Heart right ventricle (tissue), 16 donors: ENCODE measurements at regions not wholly inside any gene's neighbourhood (a gene's known extent, or its start where the extent isn't known, plus 50 kb on each side); places are given as distances from the start of the nearest gene placed in this dataset.
A peak's percentile ranks its signal among the peaks of the same experiment; 100 is the strongest.

Experiments used
- ATAC-seq, 8 donors: fragments of 200-7000 bp; cut with Tn5 transposase; one replicate each; pipeline ENCODE4 v1.9.1; 2020; ENCODE audit warnings: mild to moderate bottlenecking in 8 of 8, moderate library complexity in 8 of 8, moderate number of reproducible peaks in 1 of 8
- DNase-seq, 2 donors: peaks; one replicate each; pipeline ENCODE4 v3.0.0-alpha.2; 2020
- H3K27ac ChIP-seq, 10 donors: fragments of 200-600 bp; sonication (generic) in 2 of 10; one replicate each; pipeline versions ENCODE4 v1.5.0 to v1.8.0; 2020 to 2022; ENCODE audit warnings: mild to moderate bottlenecking in 3 of 10
- H3K27me3 ChIP-seq, 7 donors: fragments of 200-600 bp; one replicate each; pipeline ENCODE4 v1.8.0; 2021 to 2022; ENCODE audit warnings: mild to moderate bottlenecking in 2 of 7
- H3K36me3 ChIP-seq, 9 donors: fragments of 200-600 bp; sonication (generic) in 1 of 9; one replicate each; pipeline versions ENCODE4 v1.5.0 to v1.8.0; 2020 to 2022; ENCODE audit warnings: mild to moderate bottlenecking in 2 of 9
- H3K4me1 ChIP-seq, 9 donors: fragments of 200-600 bp; sonication (generic) in 1 of 9; one replicate each; pipeline versions ENCODE4 v1.5.0 to v1.8.0; 2020 to 2022; ENCODE audit warnings: mild to moderate bottlenecking in 4 of 9
- H3K4me3 ChIP-seq, 10 donors: fragments of 200-600 bp; sonication (generic) in 2 of 10; one replicate each; pipeline versions ENCODE4 v1.5.0 to v1.8.0; 2020 to 2022; ENCODE audit warnings: mild to moderate bottlenecking in 7 of 10, moderate library complexity in 2 of 10
- H3K9me3 ChIP-seq, 11 donors: fragments of 200-600 bp in 10 of 11; sonication (generic) in 2 of 11; one replicate each; pipeline versions ENCODE4 v1.5.0 to v1.8.0; 2013 to 2022; ENCODE audit warnings: mild to moderate bottlenecking in 2 of 11, control low read depth in 1 of 11, moderate library complexity in 1 of 11
- CTCF ChIP-seq, 9 donors: fragments of 200-600 bp; sonication (generic) in 2 of 9; IDR thresholded peaks; one replicate each; pipeline versions ENCODE4 v1.5.0 to v1.8.0; 2021 to 2022; ENCODE audit warnings: antibody characterized with exemption in 9 of 9, mild to moderate bottlenecking in 5 of 9, moderate library complexity in 1 of 9
- WGBS, 2 donors: extraction: QIAGEN DNeasy Blood & Tissue Kit; methylation state at CpG; one replicate each; pipeline ENCODE4 v1.1.7; 2013; ENCODE audit warnings: inconsistent platforms in 1 of 2; 5-methylcytosine and 5-hydroxymethylcytosine counted together
- intact Hi-C, 10 donors: fragments of 100-400 bp; cut with DNase I; formaldehyde crosslinking; loops; one replicate each; pipeline versions ENCODE4 v1.11.1 to v1.14.2; 2022
- donor health status: Arrhythmogenic right ventricular cardiomyopathy.
- donor health status: ischemic (EF 13 %, LVEDD 7.1; RV severe dilation, severe dysfunction).
- donor health status: healthy with polysubstance abuse.
- donor health status: DM: no; HTN: yes; CAD: no.
- donor health status: DM: no; HTN: no; CAD: no.
- donor health status: ischemic (EF 25% LVEDD 6.9; RV normal size, moderate dysfunction).
- donor health status: ischemic (EF 25% LVEDD 5.7; RV mildly dilated, moderate dysfunction).
- donor health status: healthy.
- donor health status: DM: yes; HTN: yes; CAD: no.
- donor health status: Ischemic cardiomyopathy.
- donor health status: ischemic (EF 35%, LVEDD 5.7; RV mildly dilated, moderate dysfunction).
- donor health status: nonischemic (EF 11% LVEDD 7.7; RV severe dilation, severe dysfunction).
- donor health status: DM: yes; HTN: yes; CAD: no.
- donor health status: PGD.
- donor health status: ischemic (EF 29% LVEDD 5.4; RV normal size, mild dysfunction).
- donor health status: nonischemic (EF 23%, LVEDD 6.1; RV moderate dilation, normal function).

DNA sequence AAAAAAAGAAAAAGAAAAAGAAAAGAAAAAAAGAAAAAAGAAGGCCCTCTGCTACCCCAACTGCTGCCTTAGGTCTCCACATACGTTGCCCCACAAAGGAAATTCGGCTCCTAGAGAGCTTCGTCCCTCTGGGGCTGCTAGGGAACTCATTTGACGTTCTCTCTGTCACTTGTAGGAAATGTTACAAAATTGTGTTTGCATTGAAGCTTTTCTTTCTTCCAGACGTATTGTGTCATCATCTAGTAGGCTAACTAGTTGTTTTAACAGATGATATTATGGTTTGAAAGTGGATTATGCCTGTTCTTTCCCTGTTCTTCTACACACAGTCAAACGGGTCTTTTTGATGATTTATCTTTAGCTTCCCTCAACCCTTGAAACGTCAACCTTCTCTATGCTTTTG is 125.3 kb downstream of the BDH1 start:
- peak in 3 of 8 donors; percentile 5 to 12 (median 7) for ATAC-seq
- no peak overlapping the region for H3K4me3 ChIP-seq

DNA sequence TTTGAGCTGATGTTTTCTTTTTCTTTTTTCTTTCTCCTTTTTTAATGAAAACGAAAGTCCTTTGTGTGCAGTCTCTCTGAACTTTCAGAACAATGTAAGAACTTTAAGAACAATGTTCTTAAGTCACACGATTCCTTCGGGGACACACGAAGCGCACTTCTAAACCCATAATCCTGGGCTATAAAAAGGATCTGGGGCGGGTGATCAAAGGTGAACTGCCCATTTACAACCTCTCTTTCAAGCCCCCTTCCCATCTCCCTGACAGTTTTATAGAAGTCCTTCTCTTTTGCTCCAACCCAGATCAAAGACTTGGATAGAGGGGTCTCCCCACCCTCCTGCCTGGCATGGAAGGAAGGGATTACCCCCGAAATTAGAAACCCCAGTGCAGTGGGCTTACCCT is 126.8 kb downstream of the BDH1 start:
- ATAC-seq (no peak), DNase-seq (no peak)
- no peak for TF ChIP-seq CTCF (IDR thresholded peaks at IDR 0.05)
- H3K4me1 ChIP-seq: peaks cover 4 to 52% (median 32%) of the 10 kb centered on the region in 9 donors
- intact Hi-C loops: no loop called here
- no peaks in the 10 kb centered on the region for H3K36me3 ChIP-seq
- no peak overlapping the region for H3K4me3 ChIP-seq
- H3K27ac ChIP-seq: peak overlapping the region in 5 of 10 donors; percentile 8 to 64 (median 49)
- H3K27me3 ChIP-seq: no peaks in the 10 kb centered on the region
- 79 to 92% methylated on average over 7 of the region's 7 CpGs for WGBS, 2 donors
- H3K9me3 ChIP-seq: peaks cover 0 to 12% (median 0%) of the 10 kb centered on the region in 11 donors

More for the DNA sequence above, 125.3 kb downstream of the BDH1 start:
- 53 to 63% methylated on average over 7 of the region's 7 CpGs for WGBS, 2 donors
- Histone ChIP-seq H3K27me3 (no peaks in the 10 kb centered on the region), H3K4me1 (peaks cover 4 to 52% (median 32%) of the 10 kb centered on the region in 9 donors), H3K27ac (peak overlapping the region in 9 of 10 donors; percentile 33 to 82 (median 53)), H3K9me3 (peaks cover 0 to 15% (median 0%) of the 10 kb centered on the region in 11 donors), H3K36me3 (no peaks in the 10 kb centered on the region)
- intact Hi-C loops: no loop called here
- no peak for TF ChIP-seq CTCF (IDR thresholded peaks at IDR 0.05)
- DNase-seq: no peak

DNA sequence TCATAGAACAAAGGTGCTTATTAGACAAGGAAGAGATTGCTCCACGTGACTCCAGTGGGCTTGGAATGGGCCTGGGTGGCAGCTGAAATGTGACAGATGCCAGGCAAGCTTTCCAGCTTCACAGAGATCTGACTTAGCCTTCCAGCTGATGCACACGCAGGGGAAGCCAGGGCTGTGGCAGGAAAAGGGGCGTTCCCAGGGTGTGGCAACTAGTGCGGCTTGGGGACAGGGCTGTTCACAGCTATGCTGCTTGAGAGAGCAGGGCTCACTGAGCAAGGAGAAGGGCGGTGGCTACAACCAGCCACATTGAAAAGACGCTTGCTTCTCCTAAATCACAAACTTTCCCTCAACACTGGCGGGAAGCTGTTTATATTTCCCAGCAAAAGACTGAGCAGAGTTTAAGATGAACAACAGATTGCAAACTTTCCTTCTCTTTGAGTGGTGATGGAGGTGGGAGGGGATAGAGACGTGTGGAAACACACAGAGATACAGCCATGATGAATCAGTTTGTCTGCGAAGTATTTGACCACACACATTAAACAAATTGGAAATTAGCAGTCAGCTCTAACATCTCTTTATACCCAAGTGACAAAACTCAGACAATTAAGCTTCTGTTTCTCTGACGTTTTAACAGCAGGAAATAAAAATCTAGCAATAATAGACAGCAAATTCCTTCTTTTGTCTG is 127.5 kb downstream of the BDH1 start:
- H3K4me1 ChIP-seq: peaks cover 4 to 51% (median 32%) of the 10 kb centered on the region in 9 donors
- WGBS, 2 donors: 39 to 51% methylated on average over 10 of the region's 10 CpGs
- intact Hi-C loops: no loop called here
- ATAC-seq (peak; percentile 40 to 89 (median 66)), DNase-seq (peak; percentile 35 to 45)
- peaks cover 0 to 5% (median 0%) of the 10 kb centered on the region in 11 donors for H3K9me3 ChIP-seq
- peak overlapping the region in 5 of 10 donors; percentile 8 to 64 (median 49) for H3K27ac ChIP-seq
- no peak overlapping the region for H3K4me3 ChIP-seq
- H3K27me3 ChIP-seq: no peaks in the 10 kb centered on the region
- no peak for TF ChIP-seq CTCF (IDR thresholded peaks at IDR 0.05)
- no peaks in the 10 kb centered on the region for H3K36me3 ChIP-seq

- no peak for DNase-seq
- Histone ChIP-seq H3K36me3 (no peaks in the 10 kb centered on the region), H3K4me3 (no peak overlapping the region), H3K27ac (no peak overlapping the region), H3K4me1 (peaks cover 1 to 44% (median 29%) of the 10 kb centered on the region in 9 donors), H3K9me3 (no peaks in the 10 kb centered on the region), H3K27me3 (no peaks in the 10 kb centered on the region)
- no peak for ATAC-seq
- no peak for TF ChIP-seq CTCF (IDR thresholded peaks at IDR 0.05)
- 81 to 84% methylated on average over 8 of the region's 8 CpGs for WGBS, 2 donors
- intact Hi-C loops: no loop called here
Measured at GRCh38 chr3:197427021-197427420, 128.6 kb upstream of the DLG1 start.
